Stimulated activated CD4-positive, alpha-beta T cell treated with anti-CD3 and anti-CD28 coated beads, TNF-alpha, amount 100 ng/mL, for 24 hours (primary cell): ENCODE measurements at regions not wholly inside any gene's neighbourhood (a gene's known extent, or its start where the extent isn't known, plus 50 kb on each side); places are given as distances from the start of the nearest gene placed in this dataset.

Experiments used
- DNase-seq, 3 experiments: peaks; one replicate each; pipeline ENCODE4 v3.0.0-alpha.2; 2020; ENCODE audit warnings: low read depth in 3 of 3

- no peak for DNase-seq
These were observed 301.3 kb upstream of the DACH1 start for GRCh38 chr13:72168126-72168855.

DNA sequence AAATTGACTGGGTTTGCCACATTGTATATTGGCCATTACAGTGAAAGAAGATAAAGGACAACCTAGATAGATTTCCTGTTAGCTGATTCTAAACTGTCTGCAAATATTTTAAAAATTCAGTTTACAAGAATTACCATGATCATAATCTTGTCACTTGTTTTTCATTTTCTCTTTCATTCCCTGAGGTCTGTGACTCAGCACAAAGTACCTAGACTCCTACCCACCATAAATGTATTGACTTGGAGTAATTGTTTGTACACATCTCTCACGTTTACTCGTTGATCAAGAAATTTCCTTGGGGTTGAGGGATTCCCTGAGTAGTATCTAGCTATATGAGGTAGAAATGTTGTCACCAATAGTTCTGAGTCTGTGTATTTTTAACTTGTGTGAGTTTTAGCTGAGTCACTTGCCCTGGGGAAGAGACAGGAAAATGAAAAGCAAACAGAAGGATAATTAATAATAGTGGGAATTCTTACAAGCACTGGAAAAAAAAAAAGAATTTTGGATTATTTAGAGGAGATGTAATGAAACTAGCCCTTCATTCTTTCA, 299.2 kb upstream of the DACH1 start:
- DNase-seq, result no peak

DNA sequence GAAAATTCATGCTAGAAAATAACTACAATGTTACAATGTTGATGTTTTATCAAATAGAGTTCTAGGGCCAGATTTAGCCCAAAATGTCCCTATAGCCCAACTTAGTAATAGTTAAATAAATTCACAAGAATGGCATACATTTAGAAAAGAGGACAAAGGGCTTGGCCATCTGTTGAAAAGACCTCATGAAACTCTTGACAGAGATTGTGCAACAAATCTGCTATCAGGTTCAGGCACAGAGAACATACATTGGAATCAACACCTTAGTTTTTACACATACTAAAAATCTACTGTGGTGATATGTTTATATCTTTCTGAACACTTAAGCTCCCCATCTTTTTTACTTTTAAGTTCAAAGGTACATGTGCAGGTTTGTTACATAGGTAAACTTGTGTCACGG, 298.3 kb upstream of the DACH1 start:
- DNase-seq, result no peak

- DNase-seq, result no peak
These were observed 297.8 kb upstream of the DACH1 start for GRCh38 chr13:72164811-72165210.

DNA sequence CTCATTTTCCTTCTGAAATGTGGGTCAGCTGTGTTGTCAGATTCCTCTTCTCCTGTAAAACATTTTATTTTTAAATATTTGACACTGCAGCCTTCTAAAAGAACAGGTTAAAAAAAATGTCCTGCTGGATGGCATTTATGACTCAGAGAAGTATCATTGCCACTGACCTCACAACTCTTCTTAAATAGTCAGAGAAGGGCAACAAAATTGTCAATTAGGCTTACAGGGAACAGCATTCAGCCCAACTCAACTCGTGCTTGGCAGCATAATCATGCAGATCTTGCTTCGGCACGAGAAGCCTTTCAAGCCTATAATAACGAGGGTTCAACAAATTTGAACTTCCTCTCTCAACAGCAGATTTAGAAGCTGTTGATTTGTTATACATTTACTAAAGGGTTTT, 296.7 kb upstream of the DACH1 start:
- DNase-seq, result no peak

DNA sequence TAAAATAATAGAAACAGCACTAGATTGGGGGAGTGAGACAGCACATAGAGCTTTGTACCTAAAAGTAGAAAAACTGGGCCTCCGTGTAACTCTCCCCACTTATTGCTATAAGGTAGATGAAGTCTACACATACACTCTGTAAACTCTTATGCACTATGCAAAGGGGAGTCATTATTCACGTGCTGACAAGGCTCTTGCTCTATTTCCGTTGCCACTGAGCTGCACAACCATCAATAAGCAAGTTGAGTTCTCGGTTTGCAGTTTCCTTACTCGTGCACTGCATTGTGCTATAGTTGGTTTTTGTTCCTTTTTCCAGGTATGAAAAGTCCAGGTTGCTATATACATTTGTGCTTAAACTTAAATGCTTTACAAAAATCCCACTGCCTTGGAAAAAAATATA, 294.0 kb upstream of the DACH1 start:
- DNase-seq, result no peak

DNA sequence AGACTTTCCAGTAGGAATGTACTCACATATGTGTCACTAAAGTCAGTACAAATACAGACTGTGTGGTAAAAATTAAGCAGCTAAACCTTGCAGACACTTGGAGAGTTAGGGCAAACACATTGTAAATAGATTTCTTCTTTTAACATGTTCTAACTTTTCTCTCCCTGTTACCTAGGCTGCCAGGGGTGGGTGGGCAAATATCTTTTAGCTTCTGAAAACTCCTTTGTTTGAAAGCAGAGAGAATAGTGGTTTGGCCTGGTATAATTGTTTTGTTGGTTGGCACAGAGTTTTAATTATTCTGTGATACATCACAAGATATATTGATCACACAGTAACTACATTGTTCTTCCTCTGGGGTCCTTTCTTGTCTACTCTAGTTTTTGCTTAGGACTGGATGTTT, 289.8 kb upstream of the DACH1 start:
- DNase-seq, result no peak

DNA sequence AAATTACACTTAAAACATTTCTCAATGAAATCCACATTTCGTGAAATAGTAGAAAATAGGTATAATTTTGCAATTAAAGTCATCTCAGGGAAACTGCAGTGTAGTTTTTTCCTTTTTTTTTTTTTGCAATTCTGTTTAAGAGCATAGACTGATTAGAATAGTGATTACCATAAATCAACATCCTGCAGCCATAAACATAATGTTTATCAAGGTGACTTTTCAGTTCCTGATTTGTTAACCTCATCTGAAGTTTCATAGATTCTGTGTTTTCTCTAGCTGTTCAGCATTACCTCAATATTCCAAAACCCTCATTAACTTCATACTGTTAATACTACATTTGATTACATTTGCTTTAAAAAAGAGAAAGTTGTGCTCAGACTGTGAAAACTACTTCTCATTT, 286.3 kb upstream of the DACH1 start:
- no peak for DNase-seq

GRCh38 chr13:72151241-72151640, 284.2 kb upstream of the DACH1 start:
- no peak for DNase-seq

GRCh38 chr13:72150502-72150901, 283.5 kb upstream of the DACH1 start:
- no peak for DNase-seq

DNA sequence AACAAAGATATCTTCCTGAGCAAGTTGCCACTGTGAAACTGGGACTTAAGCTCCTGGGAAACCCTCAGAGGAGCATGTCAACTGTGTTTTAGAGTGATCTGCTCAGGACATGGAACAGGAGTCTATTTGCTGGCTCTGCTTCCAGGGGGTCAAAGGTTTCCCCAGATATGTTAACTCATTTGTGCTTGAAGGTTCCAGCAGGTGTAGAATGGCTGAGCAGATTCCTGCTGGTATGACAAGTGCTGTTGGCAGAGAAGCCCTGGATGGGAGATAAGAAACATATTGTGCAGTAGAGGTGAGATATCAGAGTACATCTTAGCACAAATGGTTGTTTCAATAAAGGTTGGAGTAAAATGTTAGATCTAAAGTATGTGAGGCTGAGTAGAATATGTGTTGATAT, 282.7 kb upstream of the DACH1 start:
- no peak for DNase-seq

DNA sequence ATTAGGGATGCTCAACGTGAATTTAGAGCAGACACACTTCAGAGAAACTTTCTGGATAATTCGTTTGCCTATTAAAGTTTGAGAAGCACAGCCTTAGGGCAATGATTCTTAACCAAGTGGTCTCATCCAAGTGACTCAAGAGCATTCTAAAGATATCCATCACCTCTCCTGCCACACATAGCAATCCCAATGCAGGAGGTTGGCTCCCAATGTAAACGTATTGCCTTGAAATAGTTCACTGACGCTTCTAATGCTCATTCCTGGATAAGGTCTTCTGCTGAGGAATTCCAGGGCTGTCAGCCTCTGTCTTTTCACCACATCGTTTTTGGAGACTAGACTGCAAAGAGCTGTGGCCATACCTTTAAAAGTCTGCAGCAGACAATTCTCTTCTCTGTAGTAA, 279.8 kb upstream of the DACH1 start:
- DNase-seq, result no peak

- no peak for DNase-seq
These were observed 278.4 kb upstream of the DACH1 start for GRCh38 chr13:72145383-72145782.

DNA sequence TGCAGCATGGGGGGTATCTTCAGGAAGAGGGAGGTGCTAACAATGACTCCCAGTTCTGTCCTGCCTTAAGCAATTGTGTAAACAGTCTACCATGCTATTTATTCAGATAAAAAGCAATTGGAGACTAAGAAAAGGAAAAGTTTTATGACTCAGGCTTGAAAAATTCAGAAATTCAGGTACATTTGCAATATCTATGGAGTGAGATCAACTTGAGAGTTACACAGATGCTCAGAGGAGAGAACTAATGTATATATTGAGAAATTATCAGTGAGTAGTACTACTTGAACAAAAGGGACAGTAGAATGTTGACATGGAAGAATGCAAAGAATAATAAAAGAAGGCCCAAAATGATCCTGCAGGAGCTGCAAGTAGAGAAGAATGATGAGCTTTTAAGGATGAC, 277.6 kb upstream of the DACH1 start:
- DNase-seq, result no peak

GRCh38 chr13:72141855-72142519, 275.0 kb upstream of the DACH1 start:
- no peak for DNase-seq

DNA sequence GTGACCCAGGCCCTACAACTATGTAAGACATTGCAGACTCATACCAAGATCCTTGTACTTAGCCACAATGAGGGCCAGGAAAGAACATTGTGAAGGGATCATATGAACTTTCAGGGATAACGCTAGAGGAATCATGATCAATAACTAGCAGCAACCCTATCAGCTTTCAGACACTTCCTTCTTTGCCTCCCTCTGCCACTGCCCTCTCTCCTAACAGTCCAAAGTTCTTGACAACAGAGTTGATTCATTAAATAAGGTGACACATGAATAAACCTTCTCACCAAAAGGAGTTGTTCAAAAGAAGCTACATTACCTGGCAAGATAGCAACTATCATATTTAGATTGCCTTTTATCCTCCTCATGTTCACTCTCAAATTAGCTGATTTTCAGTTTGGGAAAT, 272.2 kb upstream of the DACH1 start:
- DNase-seq, result no peak

- no peak for DNase-seq
These were observed 265.1 kb upstream of the DACH1 start for GRCh38 chr13:72132075-72132474.

DNA sequence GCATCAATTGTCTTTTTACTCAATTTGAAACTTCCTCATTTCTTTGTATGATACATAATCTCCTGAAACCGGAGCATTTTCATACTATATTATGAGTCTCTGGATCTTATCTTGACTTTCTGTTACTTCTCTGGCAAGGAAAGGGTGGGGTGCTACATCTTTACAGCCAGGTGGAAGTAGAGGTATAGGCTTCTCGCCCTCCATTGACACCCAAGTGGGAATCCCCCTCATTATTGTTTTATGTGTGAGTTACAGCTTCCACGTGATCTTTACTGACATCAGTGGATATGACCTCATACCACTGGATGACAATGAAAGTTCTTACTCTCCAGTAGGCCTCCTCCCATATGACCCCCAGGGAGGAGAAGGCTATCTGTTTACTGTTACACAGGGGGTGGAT, 262.1 kb upstream of the DACH1 start:
- DNase-seq, result no peak

- no peak for DNase-seq
These were observed 260.0 kb upstream of the DACH1 start for GRCh38 chr13:72127031-72127430.

DNA sequence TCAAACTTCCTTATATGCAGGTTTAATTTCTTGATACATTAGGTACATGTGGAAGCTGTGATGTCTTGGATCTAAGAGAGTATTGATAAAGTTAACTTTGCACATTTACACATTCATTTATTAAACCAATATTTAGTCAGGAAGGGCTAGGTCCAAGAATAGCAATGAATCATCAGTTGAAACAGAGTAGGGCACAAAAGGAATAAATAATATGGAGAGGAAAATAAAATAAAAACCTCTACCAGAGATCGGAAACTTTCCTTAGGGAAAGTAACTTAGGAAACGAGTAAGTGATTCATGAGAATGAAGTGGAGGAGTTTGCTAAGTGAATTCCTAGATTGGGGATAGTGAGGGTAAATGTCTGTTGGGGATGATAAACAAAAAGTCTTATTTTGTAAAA, 259.4 kb upstream of the DACH1 start:
- no peak for DNase-seq

DNA sequence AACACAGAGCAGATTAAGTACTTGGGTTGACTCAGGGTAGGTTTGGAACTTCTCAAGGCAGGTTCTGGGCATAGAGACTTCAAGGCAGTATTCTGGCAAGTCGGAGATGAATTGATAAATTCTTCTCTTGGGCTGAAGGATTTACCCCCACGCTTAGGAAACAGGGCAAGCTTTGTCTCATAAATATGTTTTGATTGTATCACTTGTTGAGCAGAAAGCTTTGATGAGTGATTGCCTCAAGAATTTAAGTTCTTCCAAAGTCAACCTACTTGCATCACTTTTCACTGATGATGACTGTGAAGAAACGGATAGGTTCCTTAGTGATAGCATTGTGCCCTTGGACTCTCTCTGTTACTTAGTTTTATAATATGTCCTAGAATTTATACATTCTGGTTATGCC, 258.6 kb upstream of the DACH1 start:
- no peak for DNase-seq

DNA sequence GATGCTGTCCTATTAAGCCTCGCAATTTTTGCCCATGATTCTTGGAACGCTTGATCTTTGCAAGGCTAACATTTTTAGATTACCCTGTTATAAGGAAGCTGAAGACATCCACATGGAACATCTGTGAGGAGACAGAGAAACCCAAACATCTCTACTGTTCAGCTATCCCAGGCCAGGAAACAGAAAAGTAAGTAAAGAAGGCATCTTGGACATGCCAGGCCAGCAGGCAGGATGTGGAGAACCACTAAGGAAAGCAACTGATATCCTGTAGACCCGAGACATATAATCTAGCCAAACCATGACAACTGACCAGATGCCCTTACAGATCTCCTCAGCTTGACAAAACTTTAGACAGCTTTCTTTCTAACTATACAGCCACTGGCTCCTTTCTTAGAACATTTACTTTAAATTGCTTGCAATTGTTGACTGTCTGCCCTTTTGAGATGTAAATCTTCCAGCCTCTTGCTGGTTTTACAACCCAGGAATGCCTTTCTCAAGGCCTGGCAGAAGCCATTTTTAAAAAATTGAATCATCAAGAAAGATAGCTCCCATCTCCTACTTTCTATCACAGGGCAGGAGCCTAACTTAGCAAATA, 255.8 kb upstream of the DACH1 start:
- DNase-seq, result no peak

DNA sequence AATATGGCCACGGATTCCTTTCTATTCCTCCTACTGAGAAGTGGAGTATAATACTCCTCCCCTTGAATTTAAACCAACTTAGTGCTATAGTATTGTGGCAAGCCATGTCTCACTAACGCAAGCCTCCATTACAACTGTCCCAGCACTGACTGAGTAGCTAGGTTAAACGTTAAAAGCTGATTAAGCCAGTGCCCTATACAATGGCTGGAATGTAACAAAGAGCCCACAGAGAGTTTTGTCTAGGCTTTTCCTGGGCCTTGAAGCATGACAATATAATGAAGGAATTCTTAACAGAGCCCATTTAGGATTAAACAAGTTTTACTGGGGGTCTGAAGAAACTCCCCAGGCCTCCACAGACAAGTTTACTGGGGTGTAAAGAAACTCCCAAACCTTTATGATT, 254.5 kb upstream of the DACH1 start:
- DNase-seq, result no peak
